SK-MEL-5 (cell line): ENCODE measurements at regions not wholly inside any gene's neighbourhood (a gene's known extent, or its start where the extent isn't known, plus 50 kb on each side); places are given as distances from the start of the nearest gene placed in this dataset.
"Not testable (repeated sequence)": the region's sequence is repeated elsewhere in the genome, so short reads cannot be mapped to it uniquely, and the experiment has no call there.

ENCODE experiments used
- DNase-seq: peaks from one replicate; pipeline ENCODE4 v3.0.0-alpha.2; 2016; ENCODE audit warnings: low read depth, low spot score
- in situ Hi-C: cut with HindIII; loops from 2 replicates; pipeline ENCODE4 v1.10.0; 2016; ENCODE audit warnings: low sequenced_read_pairs, high pct_unique_total_duplicates, low pct_unique_long_range_greater_than_20kb

GRCh38 chr13:97873398-97873797 is 80.1 kb upstream of the IPO5 start:
- DNase-seq, result no peak
- in situ Hi-C loops, result no loop called here

DNA sequence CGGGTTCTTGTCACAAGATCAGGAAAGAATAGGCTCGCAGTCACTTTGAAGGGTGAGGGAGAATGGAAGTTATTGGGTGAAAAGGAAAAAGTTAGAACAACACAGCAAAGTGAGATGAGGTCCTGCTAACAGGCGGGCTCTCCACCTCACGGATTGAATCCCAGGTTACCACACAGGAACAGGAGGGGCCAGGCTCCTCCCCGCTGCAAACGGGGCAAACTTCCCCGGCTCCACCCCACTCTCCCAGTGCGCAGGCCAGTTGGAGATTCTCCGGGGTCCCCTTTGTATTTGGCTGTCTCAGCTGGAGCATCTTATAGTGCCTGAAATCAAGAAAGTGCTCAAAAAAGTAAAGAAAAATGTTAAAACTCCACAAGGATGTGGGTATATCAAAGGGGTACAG is 78.3 kb upstream of the IPO5 start:
- no peak for DNase-seq
- in situ Hi-C loops, result no loop called here

- DNase-seq, result no peak
- in situ Hi-C loops, result no loop called here
Observed at GRCh38 chr13:97875911-97876310, 77.6 kb upstream of the IPO5 start.

DNA sequence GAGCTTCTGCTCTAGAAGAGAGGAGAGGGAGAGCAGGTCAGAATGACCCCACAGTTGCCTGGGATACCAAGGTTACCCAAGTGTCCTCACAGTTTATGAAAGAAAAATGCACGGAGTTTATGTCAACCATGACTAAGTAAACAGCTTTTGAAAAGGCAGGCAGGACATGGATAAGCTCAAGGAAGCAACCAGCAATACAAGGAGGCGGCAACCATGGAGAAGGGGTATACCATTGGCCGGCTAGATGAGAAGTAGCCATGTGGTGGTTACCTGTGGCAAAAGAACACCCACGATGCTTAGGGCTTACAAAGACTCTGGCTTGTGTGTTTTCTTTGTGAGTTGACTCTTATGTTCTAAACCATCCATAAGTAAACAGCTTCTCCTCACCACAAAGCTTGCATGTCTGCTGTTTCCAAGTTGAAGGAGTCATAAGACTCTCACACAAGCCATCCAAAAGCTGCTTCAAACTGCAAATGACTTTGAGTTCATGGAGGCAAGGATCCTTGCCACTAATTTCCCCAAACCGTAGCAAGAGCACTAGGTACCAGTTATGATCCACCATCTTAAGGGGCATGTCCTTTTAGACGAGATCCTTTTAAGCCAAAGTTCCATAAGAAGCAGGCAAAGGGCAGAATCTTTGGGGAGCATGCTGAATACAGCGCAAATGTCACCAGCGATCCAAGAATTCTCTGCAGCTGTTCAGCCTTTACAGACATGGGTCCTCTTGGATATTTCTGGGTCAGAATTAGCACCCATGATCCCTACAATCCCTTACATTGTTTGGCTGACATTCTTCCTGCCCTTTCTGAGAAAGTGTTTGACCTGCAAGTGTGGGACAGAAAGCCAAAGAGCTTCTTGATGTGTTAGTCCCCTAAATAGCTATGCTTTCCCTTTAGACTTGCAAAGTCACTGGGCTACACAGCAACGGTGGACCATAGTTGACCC is 74.8 kb upstream of the IPO5 start:
- in situ Hi-C loops, result no loop called here
- no peak for DNase-seq

DNA sequence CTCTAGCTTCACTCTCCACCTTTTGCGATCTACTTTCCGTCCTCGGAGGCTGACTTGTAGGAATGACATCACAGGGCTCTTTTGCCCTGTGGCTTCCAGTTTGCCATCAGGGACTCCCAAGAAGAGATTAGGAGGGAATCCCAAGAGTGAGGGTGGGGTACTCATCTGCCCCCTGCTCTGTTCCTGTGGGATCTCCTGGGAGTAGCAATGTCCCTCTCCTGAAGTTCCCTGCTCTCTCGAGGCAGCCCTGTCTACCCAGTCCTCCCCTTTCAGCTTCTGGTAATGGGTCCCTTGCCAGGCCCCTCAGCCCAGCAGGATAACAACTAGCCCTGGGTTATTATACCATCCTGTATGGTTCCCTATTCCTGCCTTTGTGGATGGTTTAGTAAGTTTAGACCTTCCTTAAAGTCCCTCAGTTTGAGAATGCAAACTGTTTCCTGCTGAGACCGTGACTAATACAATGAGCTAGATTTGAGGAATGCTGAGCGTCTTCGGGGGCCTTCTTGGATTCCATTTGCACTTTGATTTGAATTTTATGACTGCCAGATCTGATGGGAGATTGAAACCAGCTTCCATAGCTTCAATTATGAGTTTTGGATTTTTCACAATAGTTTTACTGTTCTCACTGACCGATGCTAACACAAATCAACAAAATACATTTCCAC is 73.7 kb upstream of the IPO5 start:
- peak; percentile 8 for DNase-seq
- in situ Hi-C loops, result no loop called here

DNA sequence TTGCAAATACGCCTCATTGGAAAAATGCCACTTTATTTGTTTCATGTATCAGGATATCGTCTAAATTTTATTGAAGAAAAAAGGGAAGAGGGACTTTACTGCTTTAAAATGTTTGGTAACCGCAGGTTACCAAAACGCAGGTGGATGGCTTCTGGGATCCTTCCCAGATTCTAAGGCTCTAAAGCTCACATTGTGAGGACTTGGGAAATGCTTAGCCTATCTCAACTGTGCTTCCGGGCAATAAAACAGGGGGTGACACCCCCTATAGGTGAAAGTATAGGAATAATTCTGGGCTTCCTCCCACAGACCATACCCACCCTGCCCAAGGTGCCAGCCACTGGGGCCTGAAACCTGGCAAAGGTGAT is 73.2 kb upstream of the IPO5 start:
- in situ Hi-C loops, result no loop called here
- no peak for DNase-seq

- in situ Hi-C loops, result no loop called here
- no peak for DNase-seq
Observed at GRCh38 chr13:97881556-97881955, 71.9 kb upstream of the IPO5 start.

GRCh38 chr13:97883396-97883795 is 70.1 kb upstream of the IPO5 start:
- DNase-seq, result no peak
- in situ Hi-C loops, result no loop called here

- in situ Hi-C loops, result no loop called here
- no peak for DNase-seq
Observed at GRCh38 chr13:97884707-97885468, 68.6 kb upstream of the IPO5 start.

GRCh38 chr13:97885641-97886040 is 67.8 kb upstream of the IPO5 start:
- in situ Hi-C loops, result no loop called here
- no peak for DNase-seq

- in situ Hi-C loops, result no loop called here
- no peak for DNase-seq
Observed at GRCh38 chr13:97889803-97890202, 63.7 kb upstream of the IPO5 start.

- DNase-seq, result no peak
- in situ Hi-C loops, result no loop called here
Observed at GRCh38 chr13:97890573-97890972, 62.9 kb upstream of the IPO5 start.

- in situ Hi-C loops, DNase-seq: not testable (repeated sequence)
Observed at GRCh38 chr13:97891964-97892363, 61.5 kb upstream of the IPO5 start.

- peak; percentile 8 for DNase-seq
- in situ Hi-C loops, result no loop called here
Observed at GRCh38 chr13:97892717-97893116, 60.8 kb upstream of the IPO5 start.

DNA sequence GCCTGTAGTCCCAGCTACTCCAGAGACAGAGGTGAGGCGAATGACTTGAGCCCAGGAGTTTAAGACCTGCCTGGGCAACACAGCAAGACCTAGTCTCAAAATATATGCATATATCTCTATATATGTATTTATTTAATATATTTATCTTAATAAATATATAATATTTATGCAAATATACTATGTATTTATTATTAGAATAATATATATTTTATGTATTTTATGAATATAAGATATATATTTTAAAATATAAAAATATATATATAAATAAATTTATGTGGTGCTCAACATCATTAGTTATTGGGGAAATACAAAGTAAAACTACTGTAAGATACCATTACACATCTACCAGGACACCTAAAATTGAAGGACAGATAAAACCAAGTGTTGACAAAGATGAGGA is 58.1 kb upstream of the IPO5 start:
- no peak for DNase-seq
- in situ Hi-C loops, result no loop called here

GRCh38 chr13:97896446-97896845 is 57.0 kb upstream of the IPO5 start:
- DNase-seq, result no peak
- in situ Hi-C loops, result no loop called here

GRCh38 chr13:97901716-97902115 is 51.8 kb upstream of the IPO5 start:
- in situ Hi-C loops, result no loop called here
- DNase-seq, result no peak
